ENCODE measurements at regions not wholly inside any gene's neighbourhood (a gene's known extent, or its start where the extent isn't known, plus 50 kb on each side); places are given as distances from the start of the nearest gene placed in this dataset.

DNA sequence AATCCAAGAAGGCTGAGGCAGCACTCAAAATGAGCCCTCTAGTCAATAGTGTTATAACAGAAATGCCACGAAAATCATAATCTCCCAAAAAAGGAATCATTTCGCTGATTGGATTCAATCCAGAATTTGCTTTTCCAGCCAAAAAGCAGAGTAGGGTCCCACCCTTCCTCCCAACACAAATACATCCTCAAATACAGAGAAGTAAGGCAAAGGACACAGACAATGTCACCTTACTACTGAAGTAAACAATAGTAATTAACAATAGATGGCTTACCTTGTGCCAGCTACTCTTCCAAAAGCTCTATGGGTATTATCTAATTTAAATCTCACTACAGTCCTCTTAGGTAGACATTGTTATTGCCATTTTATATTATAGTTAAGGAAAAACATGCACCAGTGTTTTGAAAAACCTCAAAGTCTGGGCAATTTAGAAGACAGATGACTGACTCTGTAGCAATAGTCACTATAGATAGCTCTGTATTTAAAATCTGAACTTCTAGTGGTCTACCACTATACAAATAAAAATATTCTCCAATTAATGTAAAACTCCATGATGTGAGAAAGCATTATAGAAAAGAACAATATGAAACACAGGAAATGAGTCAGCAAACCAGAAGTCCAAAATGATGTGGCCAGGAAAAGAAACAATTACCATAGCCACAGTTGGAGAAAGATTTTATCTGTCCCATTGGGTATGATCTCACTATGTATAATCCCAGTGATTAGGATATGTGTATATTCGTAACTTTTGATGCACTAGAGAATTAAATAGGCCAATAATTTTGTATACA is 305.0 kb upstream of the ERBB4 start:
- WGBS (ENCODE audit: low lambda C conversion rate, missing lambda C conversion rate), result 86% methylated on average over 3 of the region's 3 CpGs

DNA sequence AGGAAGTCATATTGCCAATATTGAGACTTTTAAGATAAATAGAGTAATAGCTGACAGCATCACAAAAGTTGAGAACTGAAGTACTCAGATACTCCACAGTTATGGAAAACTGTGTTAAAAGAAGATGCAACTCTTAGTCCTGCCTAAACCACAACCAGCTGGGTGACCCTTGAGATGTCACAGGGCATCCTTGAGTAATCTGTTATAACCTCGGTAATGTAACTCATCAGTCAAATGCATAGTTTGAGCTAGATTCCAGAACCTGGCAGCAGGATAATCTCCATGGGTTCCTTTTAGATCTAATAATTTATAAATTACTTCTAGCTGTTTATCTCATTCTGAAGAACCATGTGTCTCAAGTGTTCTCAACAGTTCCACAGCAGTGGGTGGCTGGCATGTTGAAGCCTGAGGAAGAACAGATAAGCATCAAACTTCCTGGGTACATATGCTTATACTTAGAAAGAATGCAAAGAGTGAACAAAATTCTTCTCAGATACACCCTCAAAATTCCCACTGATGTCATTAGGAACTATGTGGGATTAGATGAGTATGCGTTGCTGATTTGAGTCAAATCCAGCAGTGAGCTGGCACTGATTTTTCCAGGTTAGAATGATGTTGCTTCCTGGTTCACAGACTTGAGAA is 304.1 kb upstream of the ERBB4 start:
- Histone ChIP-seq H3K79me2 (no peaks in the 10 kb centered on the region), H3K9me3 (ENCODE audit: low read depth) (no peaks in the 10 kb centered on the region), H3K9me2 (replicated peaks; ENCODE audit: insufficient read depth) (no peaks in the 10 kb centered on the region), H3K4me2 (no peak overlapping the region), H3K4me1 (ENCODE audit: insufficient read depth) (no peaks in the 10 kb centered on the region), H3K4me3 (no peak overlapping the region), H3K36me3 (replicated peaks; ENCODE audit: insufficient read depth, low read depth) (no peaks in the 10 kb centered on the region), H2AFZ (no peak overlapping the region), H3K27me3 (no peaks in the 10 kb centered on the region), H4K20me1 (ENCODE audit: insufficient read depth, poor library complexity, severe bottlenecking) (no peaks in the 10 kb centered on the region), H3K27ac (no peak overlapping the region)
- no peak for TF ChIP-seq EZH2phosphoT487 (IDR thresholded peaks at IDR 0.05; ENCODE audit: low read depth, severe bottlenecking, unreplicated experiment)
- TF ChIP-seq, protein P1, sequence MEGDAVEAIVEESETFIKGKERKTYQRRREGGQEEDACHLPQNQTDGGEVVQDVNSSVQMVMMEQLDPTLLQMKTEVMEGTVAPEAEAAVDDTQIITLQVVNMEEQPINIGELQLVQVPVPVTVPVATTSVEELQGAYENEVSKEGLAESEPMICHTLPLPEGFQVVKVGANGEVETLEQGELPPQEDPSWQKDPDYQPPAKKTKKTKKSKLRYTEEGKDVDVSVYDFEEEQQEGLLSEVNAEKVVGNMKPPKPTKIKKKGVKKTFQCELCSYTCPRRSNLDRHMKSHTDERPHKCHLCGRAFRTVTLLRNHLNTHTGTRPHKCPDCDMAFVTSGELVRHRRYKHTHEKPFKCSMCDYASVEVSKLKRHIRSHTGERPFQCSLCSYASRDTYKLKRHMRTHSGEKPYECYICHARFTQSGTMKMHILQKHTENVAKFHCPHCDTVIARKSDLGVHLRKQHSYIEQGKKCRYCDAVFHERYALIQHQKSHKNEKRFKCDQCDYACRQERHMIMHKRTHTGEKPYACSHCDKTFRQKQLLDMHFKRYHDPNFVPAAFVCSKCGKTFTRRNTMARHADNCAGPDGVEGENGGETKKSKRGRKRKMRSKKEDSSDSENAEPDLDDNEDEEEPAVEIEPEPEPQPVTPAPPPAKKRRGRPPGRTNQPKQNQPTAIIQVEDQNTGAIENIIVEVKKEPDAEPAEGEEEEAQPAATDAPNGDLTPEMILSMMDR (IDR thresholded peaks at IDR 0.05; ENCODE audit: poor library complexity), result no peak
- no peak for TF ChIP-seq EZH2 (IDR thresholded peaks at IDR 0.05; ENCODE audit: borderline replicate concordance)
- WGBS (ENCODE audit: low lambda C conversion rate, missing lambda C conversion rate), result 78% methylated on average over 2 of the region's 2 CpGs
- DNase-seq (ENCODE audit: low spot score), result no peak

More for the DNA sequence above, 305.0 kb upstream of the ERBB4 start:
- Histone ChIP-seq H3K4me1 (ENCODE audit: insufficient read depth) (no peaks in the 10 kb centered on the region), H3K4me2 (no peak overlapping the region), H3K36me3 (replicated peaks; ENCODE audit: insufficient read depth, low read depth) (no peaks in the 10 kb centered on the region), H2AFZ (no peak overlapping the region), H3K27me3 (no peaks in the 10 kb centered on the region), H3K9me2 (replicated peaks; ENCODE audit: insufficient read depth) (no peaks in the 10 kb centered on the region), H3K79me2 (no peaks in the 10 kb centered on the region), H3K27ac (no peak overlapping the region), H3K4me3 (no peak overlapping the region), H4K20me1 (ENCODE audit: insufficient read depth, poor library complexity, severe bottlenecking) (no peaks in the 10 kb centered on the region), H3K9me3 (ENCODE audit: low read depth) (no peaks in the 10 kb centered on the region)
- no peak for DNase-seq (ENCODE audit: low spot score)
- TF ChIP-seq, protein P1 (IDR thresholded peaks at IDR 0.05; ENCODE audit: poor library complexity), result no peak
- TF ChIP-seq EZH2 (IDR thresholded peaks at IDR 0.05; ENCODE audit: borderline replicate concordance), result no peak
- no peak for TF ChIP-seq EZH2phosphoT487 (IDR thresholded peaks at IDR 0.05; ENCODE audit: low read depth, severe bottlenecking, unreplicated experiment)

DNA sequence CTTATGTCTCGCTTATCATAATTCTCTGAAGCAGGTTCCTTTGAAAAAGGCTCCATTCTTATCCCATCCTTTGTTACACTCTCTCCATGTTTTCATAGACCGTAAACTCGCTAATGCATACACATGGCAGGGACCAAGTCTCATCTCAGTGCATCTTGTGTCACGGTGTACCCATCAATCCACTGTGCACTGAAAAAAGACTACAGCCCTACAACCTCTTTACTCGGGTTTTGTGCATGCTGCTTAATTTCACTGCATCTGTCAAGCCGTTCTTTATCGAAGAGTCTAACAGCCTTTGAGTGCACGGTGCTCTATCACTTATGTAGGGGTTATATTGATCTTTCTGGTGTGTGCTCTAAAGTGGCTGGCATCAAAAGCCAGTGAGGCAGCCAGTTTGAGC is 302.9 kb upstream of the ERBB4 start:
- WGBS (ENCODE audit: low lambda C conversion rate, missing lambda C conversion rate), result 88% methylated on average over 8 of the region's 8 CpGs

More for the DNA sequence above, 302.9 kb upstream of the ERBB4 start:
- Histone ChIP-seq H3K4me1 (ENCODE audit: insufficient read depth) (no peaks in the 10 kb centered on the region), H2AFZ (no peak overlapping the region), H3K4me3 (no peak overlapping the region), H3K9me2 (replicated peaks; ENCODE audit: insufficient read depth) (no peaks in the 10 kb centered on the region), H4K20me1 (ENCODE audit: insufficient read depth, poor library complexity, severe bottlenecking) (no peaks in the 10 kb centered on the region), H3K4me2 (no peak overlapping the region), H3K27me3 (no peaks in the 10 kb centered on the region), H3K79me2 (no peaks in the 10 kb centered on the region), H3K27ac (no peak overlapping the region), H3K9me3 (ENCODE audit: low read depth) (no peaks in the 10 kb centered on the region), H3K36me3 (replicated peaks; ENCODE audit: insufficient read depth, low read depth) (no peaks in the 10 kb centered on the region)
- no peak for DNase-seq (ENCODE audit: low spot score)
- TF ChIP-seq, protein P1 (IDR thresholded peaks at IDR 0.05; ENCODE audit: poor library complexity), result no peak
- TF ChIP-seq EZH2phosphoT487 (IDR thresholded peaks at IDR 0.05; ENCODE audit: low read depth, severe bottlenecking, unreplicated experiment), result no peak
- no peak for TF ChIP-seq EZH2 (IDR thresholded peaks at IDR 0.05; ENCODE audit: borderline replicate concordance)
